Activated naive CD4-positive, alpha-beta T cell treated with anti-CD3 and anti-CD28 coated beads for 36 hours (primary cell): ENCODE measurements at regions not wholly inside any gene's neighbourhood (a gene's known extent, or its start where the extent isn't known, plus 50 kb on each side); places are given as distances from the start of the nearest gene placed in this dataset.
"Not testable (repeated sequence)": the region's sequence is repeated elsewhere in the genome, so short reads cannot be mapped to it uniquely, and the experiment has no call there.

Experiments
- CTCF ChIA-PET: fragments of 350-600 bp; sonication (Branson Sonifier 250); formaldehyde crosslinking; loops from one replicate; lab custom pipeline; 2021; ENCODE audit warnings: antibody characterized with exemption; lab: Charles Lee
- DNase-seq: peaks from one replicate; pipeline ENCODE4 v3.0.0-alpha.2; 2020
- H3K27ac Mint-ChIP-seq: one replicate; pipeline ENCODE4 v1.8.0; 2021; ENCODE audit warnings: mild to moderate bottlenecking, mixed read lengths
- H3K27me3 Mint-ChIP-seq: one replicate; pipeline ENCODE4 v1.8.0; 2021; ENCODE audit warnings: low read depth, mixed read lengths
- H3K36me3 Mint-ChIP-seq: one replicate; pipeline ENCODE4 v1.8.0; 2021; ENCODE audit warnings: low read depth, mixed read lengths
- H3K4me1 Mint-ChIP-seq: one replicate; pipeline ENCODE4 v1.8.0; 2021; ENCODE audit warnings: low read depth, mixed read lengths
- H3K4me3 Mint-ChIP-seq: one replicate; pipeline ENCODE4 v1.8.0; 2021; ENCODE audit warnings: mild to moderate bottlenecking, moderate library complexity, mixed read lengths
- H3K9me3 Mint-ChIP-seq: one replicate; pipeline ENCODE4 v1.8.0; 2021; ENCODE audit warnings: mixed read lengths
- intact Hi-C: fragments of 100-400 bp; cut with micrococcal nuclease; formaldehyde crosslinking; loops from one replicate; pipeline ENCODE4 v1.15.1; 2023

GRCh38 chr1:68696221-68696620 is 199.3 kb upstream of the DEPDC1 start:
- Mint-ChIP-seq H3K4me1 (no peaks in the 10 kb centered on the region), H3K4me3 (no peak overlapping the region), H3K9me3 (peaks cover 3% of the 10 kb centered on the region), H3K27ac (no peak overlapping the region), H3K27me3 (no peaks in the 10 kb centered on the region), H3K36me3 (no peaks in the 10 kb centered on the region)
- CTCF ChIA-PET, result no interaction called here
- DNase-seq, result no peak
- intact Hi-C loops, result no loop called here

- DNase-seq, result no peak
- Mint-ChIP-seq H3K36me3 (no peaks in the 10 kb centered on the region), H3K4me3 (no peak overlapping the region), H3K27me3 (no peaks in the 10 kb centered on the region), H3K9me3 (peaks cover 3% of the 10 kb centered on the region), H3K27ac (no peak overlapping the region), H3K4me1 (no peaks in the 10 kb centered on the region)
- intact Hi-C loops, result no loop called here
- CTCF ChIA-PET, result no interaction called here
Observed at GRCh38 chr1:68703921-68704354, 207.1 kb upstream of the DEPDC1 start.

- CTCF ChIA-PET, result no interaction called here
- Mint-ChIP-seq H3K4me1 (no peaks in the 10 kb centered on the region), H3K9me3 (peaks cover 10% of the 10 kb centered on the region), H3K4me3 (no peak overlapping the region), H3K36me3 (no peaks in the 10 kb centered on the region), H3K27ac (no peak overlapping the region), H3K27me3 (no peaks in the 10 kb centered on the region)
- no peak for DNase-seq
- intact Hi-C loops, result no loop called here
Observed at GRCh38 chr1:68704800-68705443, 208.0 kb upstream of the DEPDC1 start.

- CTCF ChIA-PET, result no interaction called here
- Mint-ChIP-seq H3K27ac (no peak overlapping the region), H3K36me3 (no peaks in the 10 kb centered on the region), H3K4me1 (no peaks in the 10 kb centered on the region), H3K9me3 (peaks cover 10% of the 10 kb centered on the region), H3K4me3 (no peak overlapping the region), H3K27me3 (no peaks in the 10 kb centered on the region)
- DNase-seq, result no peak
- intact Hi-C loops, result no loop called here
Observed at GRCh38 chr1:68705466-68705865, 208.6 kb upstream of the DEPDC1 start.

GRCh38 chr1:68706639-68707317 is 209.9 kb upstream of the DEPDC1 start:
- Mint-ChIP-seq H3K4me3 (no peak overlapping the region), H3K36me3 (no peaks in the 10 kb centered on the region), H3K27me3 (no peaks in the 10 kb centered on the region), H3K27ac (no peak overlapping the region), H3K4me1 (no peaks in the 10 kb centered on the region), H3K9me3 (peaks cover 10% of the 10 kb centered on the region)
- DNase-seq, result no peak
- CTCF ChIA-PET, result no interaction called here
- intact Hi-C loops, result no loop called here

- intact Hi-C loops, result no loop called here
- peaks cover 6% of the 10 kb centered on the region for H3K9me3 Mint-ChIP-seq
- CTCF ChIA-PET, result no interaction called here
- H3K4me3 Mint-ChIP-seq, result no peak overlapping the region
- H3K27me3 Mint-ChIP-seq, result no peaks in the 10 kb centered on the region
- H3K4me1 Mint-ChIP-seq, result no peaks in the 10 kb centered on the region
- DNase-seq, result no peak
- no peak overlapping the region for H3K27ac Mint-ChIP-seq
- no peaks in the 10 kb centered on the region for H3K36me3 Mint-ChIP-seq
Observed at GRCh38 chr1:68717330-68717729, 220.4 kb upstream of the DEPDC1 start.

GRCh38 chr1:68720476-68720875 is 223.6 kb upstream of the DEPDC1 start:
- Mint-ChIP-seq H3K36me3 (no peaks in the 10 kb centered on the region), H3K27me3 (no peaks in the 10 kb centered on the region), H3K4me1 (no peaks in the 10 kb centered on the region), H3K27ac (no peak overlapping the region), H3K9me3 (peaks cover 7% of the 10 kb centered on the region), H3K4me3 (no peak overlapping the region)
- no peak for DNase-seq
- CTCF ChIA-PET, result no interaction called here
- intact Hi-C loops, result no loop called here

GRCh38 chr1:68723791-68724190 is 226.9 kb upstream of the DEPDC1 start:
- H3K9me3 Mint-ChIP-seq, result peaks cover 3% of the 10 kb centered on the region

GRCh38 chr1:68725001-68725752 is 228.3 kb upstream of the DEPDC1 start:
- intact Hi-C loops, result no loop called here
- Mint-ChIP-seq H3K4me1 (no peaks in the 10 kb centered on the region), H3K4me3 (no peak overlapping the region), H3K36me3 (no peaks in the 10 kb centered on the region), H3K27ac (no peak overlapping the region), H3K9me3 (peaks cover 5% of the 10 kb centered on the region), H3K27me3 (no peaks in the 10 kb centered on the region)
- DNase-seq, result no peak
- CTCF ChIA-PET, result no interaction called here

More at GRCh38 chr1:68723791-68724190, 226.9 kb upstream of the DEPDC1 start:
- Mint-ChIP-seq H3K36me3 (no peaks in the 10 kb centered on the region), H3K4me1 (no peaks in the 10 kb centered on the region), H3K27me3 (no peaks in the 10 kb centered on the region), H3K4me3 (no peak overlapping the region), H3K27ac (no peak overlapping the region)
- DNase-seq, result no peak
- intact Hi-C loops, result no loop called here
- CTCF ChIA-PET, result no interaction called here

GRCh38 chr1:68739486-68739885 is 242.6 kb upstream of the DEPDC1 start:
- H3K27ac Mint-ChIP-seq, CTCF ChIA-PET, H3K4me1 Mint-ChIP-seq, H3K4me3 Mint-ChIP-seq, intact Hi-C loops, H3K27me3 Mint-ChIP-seq, H3K36me3 Mint-ChIP-seq, DNase-seq: not testable (repeated sequence)
- peaks cover 19% of the 10 kb centered on the region for H3K9me3 Mint-ChIP-seq

- Mint-ChIP-seq H3K4me3 (no peak overlapping the region), H3K27ac (no peak overlapping the region), H3K27me3 (no peaks in the 10 kb centered on the region), H3K4me1 (no peaks in the 10 kb centered on the region), H3K9me3 (peaks cover 22% of the 10 kb centered on the region), H3K36me3 (no peaks in the 10 kb centered on the region)
- CTCF ChIA-PET, result no interaction called here
- DNase-seq, result no peak
- intact Hi-C loops, result no loop called here
Observed at GRCh38 chr1:68745011-68745410, 248.1 kb upstream of the DEPDC1 start.

GRCh38 chr1:68745451-68745850 is 248.6 kb upstream of the DEPDC1 start:
- intact Hi-C loops, result no loop called here
- Mint-ChIP-seq H3K36me3 (no peaks in the 10 kb centered on the region), H3K4me3 (no peak overlapping the region), H3K9me3 (peaks cover 22% of the 10 kb centered on the region), H3K27ac (no peak overlapping the region), H3K27me3 (no peaks in the 10 kb centered on the region), H3K4me1 (no peaks in the 10 kb centered on the region)
- CTCF ChIA-PET, result no interaction called here
- no peak for DNase-seq

- Mint-ChIP-seq H3K27me3 (no peaks in the 10 kb centered on the region), H3K36me3 (no peaks in the 10 kb centered on the region), H3K4me3 (no peak overlapping the region), H3K9me3 (peaks cover 18% of the 10 kb centered on the region), H3K4me1 (no peaks in the 10 kb centered on the region), H3K27ac (no peak overlapping the region)
- DNase-seq, result no peak
- CTCF ChIA-PET, result no interaction called here
- intact Hi-C loops, result no loop called here
Observed at GRCh38 chr1:68746378-68746777, 249.5 kb upstream of the DEPDC1 start.
